Testis (tissue), 2 donors: ENCODE measurements at regions not wholly inside any gene's neighbourhood (a gene's known extent, or its start where the extent isn't known, plus 50 kb on each side); places are given as distances from the start of the nearest gene placed in this dataset.
A peak's percentile ranks its signal among the peaks of the same experiment; 100 is the strongest.

ENCODE experiments used
- DNase-seq: peaks from one replicate; pipeline ENCODE4 v3.0.0-alpha.2; 2019
- H3K27ac ChIP-seq, 2 donors: fragments of 200-600 bp; sonication (generic); one replicate each; pipeline ENCODE4 v1.5.1; 2019
- H3K27me3 ChIP-seq: fragments of 200-600 bp; sonication (generic); one replicate; pipeline ENCODE4 v1.5.1; 2019
- H3K36me3 ChIP-seq: fragments of 200-600 bp; sonication (generic); one replicate; pipeline ENCODE4 v1.5.1; 2017; ENCODE audit warnings: low read depth; ENCODE audit errors: missing control alignments
- H3K4me1 ChIP-seq: fragments of 200-600 bp; sonication (generic); one replicate; pipeline ENCODE4 v1.5.1; 2019
- H3K4me3 ChIP-seq, 2 donors: fragments of 200-600 bp; sonication (generic); one replicate each; pipeline ENCODE4 v1.5.1; 2017 to 2019
- H3K9me3 ChIP-seq: fragments of 200-600 bp; sonication (generic); one replicate; pipeline ENCODE4 v1.5.1; 2017
- POLR2A ChIP-seq: fragments of 450-650 bp; IDR thresholded peaks from one replicate; pipeline ENCODE4 v1.6.1; 2017; ENCODE audit warnings: antibody characterized with exemption, mild to moderate bottlenecking, moderate library complexity
- whole genome bisulfite sequencing, 2 donors: methylation state at CpG; one replicate each; pipeline ENCODE4 v1.1.5; 2018; 5-methylcytosine and 5-hydroxymethylcytosine counted together
- intact Hi-C: fragments of 100-400 bp; cut with DNase I; formaldehyde crosslinking; loops from one replicate; pipeline ENCODE4 v1.15.1; 2023; ENCODE audit warnings: low total_unique reads
- TF ChIP-seq, protein P1 (sequence below), 3 experiments: fragments of 450-650 bp in 2 of 3; fragments of 200-600 bp in 1 of 3; sonication (generic) in 1 of 3; IDR thresholded peaks; one replicate each; pipeline ENCODE4 v1.5.1; 2016 to 2019; ENCODE audit warnings: antibody characterized with exemption in 3 of 3, mild to moderate bottlenecking in 2 of 3, moderate library complexity in 1 of 3

DNA sequence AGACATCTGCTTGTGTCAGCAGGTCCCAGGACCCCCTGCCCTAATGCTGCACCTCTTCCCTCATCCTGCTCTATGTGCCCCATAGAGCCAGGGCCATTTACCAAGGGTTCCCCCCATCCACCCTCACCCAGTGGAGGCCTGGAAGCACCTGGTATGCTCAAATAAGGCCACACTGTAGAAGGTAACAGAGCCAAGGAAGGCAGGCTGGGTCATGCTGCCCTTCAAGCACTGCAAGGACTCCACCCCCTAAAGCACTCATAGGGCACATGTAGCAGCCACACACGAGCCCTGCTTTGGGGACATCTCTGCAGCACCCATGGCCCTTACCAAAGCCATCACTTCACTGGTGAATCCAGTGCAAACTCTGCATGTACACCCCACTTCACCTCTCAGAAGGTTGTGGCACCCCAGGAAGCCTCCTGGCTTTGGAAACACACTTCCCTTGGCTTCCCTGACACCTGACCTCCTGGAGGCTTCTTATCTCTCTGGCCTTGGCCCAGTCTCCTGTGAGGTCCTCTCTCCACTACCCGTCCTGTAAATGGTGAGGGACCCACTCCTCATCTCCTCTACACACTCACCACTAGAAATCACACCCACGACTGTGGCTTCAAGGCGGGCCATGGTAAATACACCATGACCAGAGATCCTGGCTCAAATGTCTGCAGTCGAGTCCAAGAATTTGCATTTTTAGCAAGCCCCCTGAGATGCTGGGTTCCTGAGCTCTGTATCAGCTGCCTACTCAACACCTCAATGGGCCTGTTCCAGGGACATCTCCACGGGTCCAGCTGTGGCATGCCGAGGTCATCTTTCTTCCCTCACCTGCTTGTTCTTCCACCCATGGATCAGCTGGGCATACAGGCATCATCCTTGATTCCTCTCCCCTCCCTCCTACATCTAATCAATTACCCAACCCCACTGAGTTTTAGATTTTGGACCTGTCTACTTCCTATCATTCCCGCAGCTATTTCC, 80.9 kb upstream of the DOCK9 start:
- no peak overlapping the region for H3K27ac ChIP-seq
- no peaks in the 10 kb centered on the region for H3K27me3 ChIP-seq
- 81 to 87% methylated on average over 7 to 8 of the region's 8 CpGs for WGBS, 2 donors
- H3K9me3 ChIP-seq = no peaks in the 10 kb centered on the region
- DNase-seq = no peak
- H3K4me3 ChIP-seq = no peak overlapping the region
- H3K36me3 ChIP-seq = no peaks in the 10 kb centered on the region
- no peaks in the 10 kb centered on the region for H3K4me1 ChIP-seq
- TF ChIP-seq, protein P1, sequence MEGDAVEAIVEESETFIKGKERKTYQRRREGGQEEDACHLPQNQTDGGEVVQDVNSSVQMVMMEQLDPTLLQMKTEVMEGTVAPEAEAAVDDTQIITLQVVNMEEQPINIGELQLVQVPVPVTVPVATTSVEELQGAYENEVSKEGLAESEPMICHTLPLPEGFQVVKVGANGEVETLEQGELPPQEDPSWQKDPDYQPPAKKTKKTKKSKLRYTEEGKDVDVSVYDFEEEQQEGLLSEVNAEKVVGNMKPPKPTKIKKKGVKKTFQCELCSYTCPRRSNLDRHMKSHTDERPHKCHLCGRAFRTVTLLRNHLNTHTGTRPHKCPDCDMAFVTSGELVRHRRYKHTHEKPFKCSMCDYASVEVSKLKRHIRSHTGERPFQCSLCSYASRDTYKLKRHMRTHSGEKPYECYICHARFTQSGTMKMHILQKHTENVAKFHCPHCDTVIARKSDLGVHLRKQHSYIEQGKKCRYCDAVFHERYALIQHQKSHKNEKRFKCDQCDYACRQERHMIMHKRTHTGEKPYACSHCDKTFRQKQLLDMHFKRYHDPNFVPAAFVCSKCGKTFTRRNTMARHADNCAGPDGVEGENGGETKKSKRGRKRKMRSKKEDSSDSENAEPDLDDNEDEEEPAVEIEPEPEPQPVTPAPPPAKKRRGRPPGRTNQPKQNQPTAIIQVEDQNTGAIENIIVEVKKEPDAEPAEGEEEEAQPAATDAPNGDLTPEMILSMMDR (IDR thresholded peaks at IDR 0.05) = no peak
- no peak for TF ChIP-seq POLR2A
- intact Hi-C loops = no loop called here

DNA sequence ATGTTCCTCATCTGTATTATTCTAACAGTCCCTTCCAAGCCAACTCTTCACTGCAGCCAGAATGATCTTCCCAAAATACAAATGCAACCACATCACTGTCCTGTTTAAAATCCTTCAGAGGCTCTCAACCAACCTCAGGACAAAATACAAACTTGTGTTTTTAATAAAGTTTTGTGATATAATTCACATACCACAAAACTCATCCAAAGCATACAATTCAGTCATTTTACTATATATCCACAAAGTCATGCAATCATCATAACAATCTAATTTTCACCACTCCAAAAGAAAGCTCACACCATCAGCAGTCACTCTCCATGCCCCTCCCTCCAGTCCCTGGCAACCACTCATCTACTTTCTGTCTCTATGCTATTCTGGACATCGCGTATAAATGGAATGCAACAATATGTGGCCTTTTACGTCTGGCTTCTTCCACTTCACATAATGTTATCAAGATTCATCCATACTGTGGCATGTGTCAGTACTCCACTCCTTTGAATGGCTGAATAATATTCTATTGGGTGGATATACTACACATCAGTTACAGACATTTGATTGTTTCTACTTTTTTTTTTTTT, 81.7 kb upstream of the DOCK9 start:
- no peaks in the 10 kb centered on the region for H3K4me1 ChIP-seq
- H3K9me3 ChIP-seq = no peaks in the 10 kb centered on the region
- H3K36me3 ChIP-seq = no peaks in the 10 kb centered on the region
- no peak for DNase-seq
- H3K27me3 ChIP-seq = no peaks in the 10 kb centered on the region
- WGBS, 2 donors = 77 to 82% methylated on average over 3 of the region's 3 CpGs
- intact Hi-C loops = no loop called here
- no peak overlapping the region for H3K27ac ChIP-seq
- TF ChIP-seq POLR2A = no peak
- TF ChIP-seq, protein P1 (IDR thresholded peaks at IDR 0.05) = no peak
- H3K4me3 ChIP-seq = no peak overlapping the region

DNA sequence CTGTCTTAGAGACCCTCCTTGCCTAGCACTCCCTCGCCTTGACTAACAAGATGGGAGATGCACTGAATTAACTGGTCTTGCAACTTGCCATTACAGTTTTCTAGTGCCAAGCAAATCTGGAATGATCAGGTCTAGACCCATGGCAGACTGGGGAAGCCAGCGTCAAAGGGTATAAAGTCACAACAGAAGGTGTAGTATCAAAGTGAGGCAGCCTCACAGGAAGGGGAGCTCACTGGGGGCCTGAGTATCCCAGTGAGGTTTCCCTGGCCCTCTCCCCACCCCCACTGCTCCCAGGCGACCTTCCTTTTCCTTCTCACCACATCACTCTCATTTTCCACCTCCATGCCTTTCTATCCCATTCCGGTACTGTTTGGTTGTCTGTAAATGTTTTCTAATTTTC, 83.5 kb upstream of the DOCK9 start:
- WGBS, 2 donors = 82 to 85% methylated on average over 4 of the region's 4 CpGs
- Histone ChIP-seq H3K36me3 (no peaks in the 10 kb centered on the region), H3K27me3 (no peaks in the 10 kb centered on the region), H3K9me3 (no peaks in the 10 kb centered on the region), H3K27ac (no peak overlapping the region), H3K4me3 (no peak overlapping the region), H3K4me1 (no peaks in the 10 kb centered on the region)
- TF ChIP-seq POLR2A = no peak
- TF ChIP-seq, protein P1 (IDR thresholded peaks at IDR 0.05) = no peak
- intact Hi-C loops = no loop called here
- DNase-seq = no peak

DNA sequence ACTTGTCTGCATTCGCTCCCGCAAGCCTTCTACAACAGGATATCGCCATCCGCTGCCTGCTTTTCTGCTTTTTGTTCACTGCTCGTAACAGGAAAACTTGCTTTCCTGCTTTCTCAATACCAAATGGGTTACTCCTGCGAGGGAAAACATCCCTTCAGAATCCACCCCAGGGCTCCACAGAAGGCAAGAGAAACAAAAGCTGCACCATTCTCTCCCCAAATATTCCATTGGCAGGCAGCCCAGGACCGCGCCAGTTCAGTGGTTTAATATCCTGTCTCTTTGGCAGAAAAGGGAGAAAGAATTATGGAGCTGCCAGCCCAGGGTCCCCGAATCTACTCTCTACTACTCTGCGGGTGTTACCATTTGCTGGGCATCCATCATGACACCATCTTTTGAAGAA, 84.7 kb upstream of the DOCK9 start:
- peak overlapping the region in 1 of 2 donors; percentile 23 for H3K27ac ChIP-seq
- no peak overlapping the region for H3K4me3 ChIP-seq
- WGBS, 2 donors = 68 to 75% methylated on average over 10 of the region's 10 CpGs
- H3K9me3 ChIP-seq = no peaks in the 10 kb centered on the region
- no peaks in the 10 kb centered on the region for H3K4me1 ChIP-seq
- H3K27me3 ChIP-seq = no peaks in the 10 kb centered on the region
- TF ChIP-seq, protein P1 (IDR thresholded peaks at IDR 0.05) = no peak
- no peak for DNase-seq
- no peaks in the 10 kb centered on the region for H3K36me3 ChIP-seq
- intact Hi-C loops = no loop called here
